NCI-H460 (cell line): ENCODE measurements at regions not wholly inside any gene's neighbourhood (a gene's known extent, or its start where the extent isn't known, plus 50 kb on each side); places are given as distances from the start of the nearest gene placed in this dataset.

Experiments used
- DNase-seq: peaks from one replicate; pipeline ENCODE4 v3.0.0-alpha.2; 2016; ENCODE audit warnings: low read depth; ENCODE audit errors: extremely low read depth

DNA sequence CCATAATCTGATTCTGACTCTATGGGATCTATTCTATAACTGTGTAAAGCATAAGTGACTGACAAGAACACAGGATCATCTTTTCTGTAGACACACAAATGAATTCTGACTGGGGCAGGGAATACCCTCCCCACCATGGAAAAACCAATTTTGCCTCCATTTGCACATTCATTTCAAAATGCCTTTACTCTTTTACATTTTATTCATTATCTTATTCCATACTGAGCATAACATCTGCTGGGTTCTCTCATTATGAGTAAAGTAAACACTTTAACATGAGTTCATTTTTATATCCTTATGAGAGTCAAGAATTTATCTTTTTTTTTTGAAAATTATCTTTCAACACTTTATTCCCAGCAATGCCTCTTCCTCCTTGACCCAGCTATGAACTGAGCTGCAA lies 163.5 kb downstream of the RNF152 start:
- no peak for DNase-seq

DNA sequence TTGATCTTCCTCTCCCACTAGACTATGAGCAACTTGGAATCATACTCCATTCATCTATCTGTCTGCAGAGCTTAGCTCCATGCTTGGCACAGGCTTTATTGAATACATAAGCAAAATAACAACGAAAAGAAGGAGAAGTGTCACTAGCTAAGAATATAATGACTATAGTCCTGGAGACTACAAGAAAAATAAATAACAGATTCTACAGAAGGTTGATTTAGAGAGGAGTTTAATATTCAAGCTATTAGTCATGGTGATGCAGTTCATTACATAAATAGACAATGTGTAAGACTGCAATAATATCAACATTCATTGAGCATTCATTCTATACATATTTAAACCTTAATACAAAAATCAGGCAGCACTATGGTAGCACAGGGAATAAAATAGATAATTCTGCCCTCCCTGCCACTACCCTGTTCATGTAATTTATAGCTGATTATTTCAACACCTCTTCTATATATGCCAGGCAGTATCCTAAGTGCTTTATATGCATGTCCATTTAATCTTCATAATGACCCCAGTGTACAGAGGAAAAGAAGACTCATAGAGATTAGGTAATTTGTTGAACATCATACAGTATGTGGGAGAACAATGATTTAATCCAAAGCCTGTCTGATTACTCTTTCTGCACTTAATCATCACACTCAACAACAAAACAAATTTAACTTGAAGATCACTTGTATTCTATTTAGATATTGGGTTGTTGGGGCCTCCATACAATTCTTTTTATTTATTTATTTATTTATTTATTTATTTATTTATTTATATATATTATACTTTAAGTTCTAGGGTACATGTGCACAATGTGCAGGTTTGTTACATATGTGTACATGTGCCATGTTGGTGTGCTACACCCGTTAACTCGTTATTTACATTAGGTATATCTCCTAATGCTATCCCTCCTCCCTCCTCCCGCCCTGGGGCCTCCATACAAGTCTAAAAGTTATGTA lies 165.3 kb downstream of the RNF152 start:
- DNase-seq, result no peak

DNA sequence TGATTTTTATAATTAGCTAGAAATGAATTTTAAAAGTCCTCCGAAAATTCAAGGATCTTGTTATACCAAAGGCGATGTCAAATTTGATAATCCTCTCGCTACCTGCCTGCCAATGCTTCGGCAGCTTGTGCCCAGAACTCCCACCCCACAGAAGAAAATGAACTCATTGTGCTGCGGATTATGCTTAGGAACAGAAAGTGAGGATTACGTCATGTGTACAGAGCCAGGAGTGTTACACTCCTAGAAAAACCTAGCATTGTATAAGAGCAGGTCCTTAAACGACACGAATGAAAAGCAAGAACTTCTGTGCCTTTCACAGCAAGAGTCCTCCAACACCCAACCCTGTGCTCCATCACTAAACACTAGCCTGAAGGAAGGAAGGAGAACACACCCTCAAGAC lies 168.3 kb downstream of the RNF152 start:
- no peak for DNase-seq

DNA sequence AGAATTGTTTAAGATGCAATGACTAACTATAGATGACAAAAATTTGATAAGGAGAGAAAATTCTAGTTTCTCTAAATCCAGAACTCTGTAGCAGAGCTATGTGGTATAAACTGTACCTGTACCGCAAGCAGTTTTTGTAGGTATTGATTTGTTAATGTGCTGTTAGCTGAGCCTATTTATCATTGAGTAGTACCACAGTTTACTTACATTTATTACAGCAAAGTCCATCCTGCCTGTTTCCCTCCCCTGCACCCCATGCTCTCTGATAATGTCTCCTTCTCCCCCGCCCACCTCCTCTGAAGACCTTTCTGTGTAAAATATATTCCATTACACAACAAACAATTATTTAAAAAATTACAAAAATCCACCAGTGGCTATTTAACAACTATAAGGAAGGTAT lies 170.6 kb downstream of the RNF152 start:
- DNase-seq, result no peak

DNA sequence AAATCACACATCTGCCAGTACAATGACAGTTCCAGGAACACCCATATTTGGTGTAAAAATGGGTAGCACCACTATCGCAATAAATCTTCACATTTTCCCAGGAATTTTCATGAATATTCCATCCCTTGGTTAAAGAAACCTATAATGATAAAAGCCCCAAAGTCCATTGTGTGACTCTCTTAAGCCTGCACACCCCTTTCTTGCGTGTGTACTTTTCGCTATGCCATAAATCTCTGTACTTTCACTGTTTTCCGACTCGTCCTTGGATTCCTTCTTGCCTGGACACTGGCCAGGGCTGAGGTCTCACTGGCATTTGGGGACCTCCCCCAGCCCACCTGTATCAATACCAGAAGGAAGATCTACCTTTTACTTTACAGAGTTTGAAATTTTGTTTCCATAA lies 172.3 kb downstream of the RNF152 start:
- DNase-seq, result no peak

DNA sequence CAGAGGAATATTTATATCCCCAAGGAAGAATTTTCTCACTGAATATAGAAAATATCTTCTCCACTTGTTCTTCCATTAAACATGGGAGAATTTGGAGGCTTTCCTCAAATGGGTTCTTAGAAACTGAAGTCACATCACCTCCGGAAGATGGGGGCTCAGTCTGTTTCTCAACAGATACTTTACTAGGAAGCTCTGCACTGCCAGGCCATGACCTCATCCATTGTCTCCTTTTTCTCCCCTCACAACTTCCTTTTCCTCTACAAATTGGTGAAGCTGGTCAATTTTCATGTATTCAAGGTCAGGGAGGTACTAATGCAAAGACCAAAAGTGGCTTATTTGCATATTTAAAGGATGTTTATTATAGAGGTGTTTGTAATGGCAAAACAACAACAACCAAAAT lies 173.1 kb downstream of the RNF152 start:
- no peak for DNase-seq

DNA sequence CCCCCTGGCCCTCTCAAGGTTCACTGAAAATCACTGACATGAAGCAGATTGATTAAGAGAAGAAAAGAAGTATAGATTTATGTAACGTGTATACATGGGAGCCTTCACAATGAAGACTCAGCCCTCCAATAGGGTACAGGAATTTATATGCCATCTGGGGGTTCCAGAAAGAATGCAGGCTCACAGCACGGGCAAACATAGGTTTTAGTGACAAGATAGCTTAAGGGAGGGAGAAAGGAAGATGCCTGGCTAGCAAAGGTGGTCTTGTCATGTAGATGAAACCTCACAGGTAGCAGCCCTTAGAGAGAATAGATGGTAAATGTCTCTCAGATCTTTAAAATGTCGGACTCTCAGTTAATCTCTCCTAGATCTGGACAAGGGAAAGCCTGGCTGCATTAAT lies 173.9 kb downstream of the RNF152 start:
- DNase-seq, result no peak

DNA sequence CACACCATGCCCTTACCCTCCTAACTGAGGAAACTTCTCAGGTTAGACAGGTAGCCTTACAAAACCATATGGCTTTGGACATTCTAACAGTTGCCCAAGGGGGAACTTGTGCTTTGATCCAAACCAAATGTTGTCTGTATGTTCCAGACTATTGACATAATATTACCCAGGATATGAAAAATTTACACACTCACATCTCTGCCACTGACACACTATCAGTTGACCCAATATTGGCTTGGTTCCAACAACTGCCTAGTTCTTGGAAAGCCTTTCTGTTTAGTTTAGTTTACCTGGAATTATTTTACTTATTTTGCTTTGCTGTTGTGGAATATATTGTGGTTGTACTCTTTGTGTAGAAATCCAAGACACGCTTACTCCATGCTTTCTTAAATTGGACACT lies 178.4 kb downstream of the RNF152 start:
- no peak for DNase-seq

DNA sequence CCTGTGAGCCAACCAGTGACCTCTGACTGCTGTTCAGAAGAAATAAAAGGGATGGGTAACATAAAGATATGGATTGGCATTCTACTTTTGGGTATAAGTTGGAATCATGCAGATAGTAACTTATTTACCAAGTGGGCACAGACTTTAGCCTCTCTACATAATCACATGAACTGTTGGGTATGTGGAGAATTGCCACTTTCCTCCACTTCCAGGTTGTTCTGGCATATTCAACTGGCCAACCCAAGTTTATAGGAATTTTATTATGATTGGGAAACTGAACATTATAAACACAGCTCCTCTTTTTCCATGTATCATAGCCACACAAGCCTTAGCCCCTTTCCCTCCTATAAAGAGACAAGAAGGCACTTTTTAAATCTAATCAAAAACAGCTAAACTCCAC lies 179.3 kb downstream of the RNF152 start:
- no peak for DNase-seq

DNA sequence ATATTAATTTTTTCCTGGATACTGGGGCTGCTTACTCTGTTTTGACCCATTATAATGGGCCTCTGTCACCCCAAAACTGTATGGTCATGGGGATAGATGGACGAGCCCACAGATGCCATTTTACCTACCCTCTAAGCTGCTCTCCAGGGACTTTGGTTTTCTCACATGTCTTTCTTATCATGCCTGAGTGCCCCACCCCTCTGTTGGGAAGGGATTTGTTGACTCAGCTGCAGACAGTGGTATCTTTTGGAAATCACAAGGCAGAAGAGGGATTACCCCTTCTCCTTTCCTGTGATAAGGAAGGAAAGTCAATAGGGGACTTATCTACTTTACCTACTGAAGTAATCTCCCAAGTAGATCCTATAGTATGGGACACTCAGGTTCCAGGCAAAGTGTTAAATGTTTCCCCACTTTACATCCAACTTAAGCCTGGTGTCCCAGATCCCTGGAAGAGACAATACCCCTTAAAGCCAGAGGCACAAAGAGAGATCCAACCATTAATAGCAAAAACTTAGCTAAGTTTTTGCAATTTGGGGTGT lies 182.7 kb downstream of the RNF152 start:
- no peak for DNase-seq

DNA sequence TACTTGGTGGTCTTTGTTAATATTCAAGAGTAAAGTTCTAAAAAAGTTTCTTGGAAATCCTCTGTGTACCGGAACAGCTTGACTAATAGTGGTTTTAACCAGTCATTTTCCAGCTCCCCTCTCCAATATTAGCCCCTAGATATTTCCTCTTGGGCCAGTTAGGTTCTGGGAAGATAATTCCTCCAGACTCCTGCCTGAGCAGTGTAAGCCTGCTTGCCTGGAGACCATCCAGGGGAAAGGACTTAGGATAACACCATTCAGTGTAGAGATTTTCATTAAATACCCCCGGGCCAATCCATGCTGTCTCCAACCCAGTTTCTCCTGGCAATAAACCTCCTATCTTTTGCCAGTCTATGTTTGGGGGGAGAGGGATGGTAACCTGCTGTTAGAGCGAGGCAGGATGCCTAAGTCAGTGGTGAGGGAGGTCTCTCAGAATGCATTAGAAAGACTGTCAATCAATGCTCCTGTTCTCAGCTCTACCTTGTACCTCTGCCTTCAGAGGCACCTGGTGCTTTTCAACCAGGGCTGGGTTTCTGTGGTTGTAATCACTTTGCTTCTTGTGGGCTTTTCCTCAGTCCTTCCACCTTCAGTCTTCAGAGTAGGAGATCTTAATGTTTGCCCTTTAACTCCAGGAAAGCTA lies 186.4 kb downstream of the RNF152 start:
- DNase-seq, result no peak

DNA sequence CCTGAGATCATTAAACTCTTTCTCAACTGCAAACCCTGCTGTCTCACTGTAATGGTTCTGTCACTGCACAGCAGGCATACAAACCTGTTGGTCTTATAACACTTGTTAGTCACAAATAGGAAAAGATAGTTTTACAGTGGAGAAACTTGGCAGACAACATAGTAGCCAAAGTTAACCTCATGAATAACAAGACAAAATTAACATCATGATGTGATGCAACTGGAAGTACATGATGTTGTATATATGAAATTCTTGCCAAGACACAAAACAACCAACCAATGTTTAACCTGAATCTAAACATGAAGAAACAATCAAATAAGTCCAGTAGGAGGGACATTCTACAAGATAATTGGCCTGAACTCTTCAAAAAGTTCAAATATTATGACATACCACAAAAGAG lies 189.3 kb downstream of the RNF152 start:
- no peak for DNase-seq

DNA sequence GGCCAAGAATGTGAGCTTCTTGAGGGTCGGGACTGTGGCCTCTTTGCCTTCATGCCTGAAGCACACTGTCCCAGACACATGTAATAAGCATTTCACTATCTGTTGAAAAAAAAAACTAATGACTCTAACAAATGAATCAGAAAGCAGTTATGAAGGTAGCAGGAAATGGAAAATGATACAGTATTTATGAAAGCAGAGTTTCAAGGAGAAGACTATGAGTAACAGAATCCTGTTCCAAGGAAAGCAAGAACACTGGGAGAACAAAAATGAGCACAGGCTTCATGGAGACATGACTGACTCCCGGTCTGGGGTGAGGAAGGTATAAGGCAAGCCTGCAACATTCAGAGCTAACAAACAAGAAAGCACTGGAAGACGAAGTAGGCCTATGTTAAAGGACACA lies 190.8 kb downstream of the RNF152 start:
- no peak for DNase-seq

DNA sequence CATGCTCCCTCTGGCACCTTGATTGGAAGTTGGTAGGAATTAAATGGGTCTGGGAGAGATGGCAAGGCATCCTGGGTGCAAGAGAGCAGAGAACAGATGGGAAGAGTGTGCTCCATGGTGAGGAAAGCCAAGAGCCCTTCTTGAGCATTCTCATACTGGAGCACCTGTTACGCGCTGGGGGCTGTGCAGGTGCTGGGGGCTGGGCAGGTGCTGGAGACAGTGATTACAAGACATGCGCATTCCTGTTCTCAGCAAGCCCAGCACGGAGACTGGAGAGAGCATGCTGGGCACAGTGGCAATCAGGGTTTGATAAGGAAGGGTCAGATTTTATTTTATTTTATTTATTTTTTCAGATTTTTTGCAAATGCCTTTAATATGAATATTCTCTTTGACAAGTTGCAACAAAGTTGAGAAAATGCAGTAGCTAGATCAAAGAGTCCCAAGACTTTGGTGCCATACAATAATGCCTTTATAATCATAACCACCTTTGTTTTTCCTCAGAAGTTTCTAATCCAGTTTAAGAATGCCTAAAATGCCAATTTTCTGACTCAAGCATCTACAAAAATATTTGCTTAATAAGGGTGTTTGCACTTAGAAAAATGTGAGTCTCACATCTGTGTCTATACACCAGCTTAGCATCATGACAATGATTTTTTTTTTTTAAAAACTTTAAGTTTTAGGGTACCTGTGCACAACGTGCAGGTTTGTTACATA lies 193.3 kb downstream of the RNF152 start:
- no peak for DNase-seq

DNA sequence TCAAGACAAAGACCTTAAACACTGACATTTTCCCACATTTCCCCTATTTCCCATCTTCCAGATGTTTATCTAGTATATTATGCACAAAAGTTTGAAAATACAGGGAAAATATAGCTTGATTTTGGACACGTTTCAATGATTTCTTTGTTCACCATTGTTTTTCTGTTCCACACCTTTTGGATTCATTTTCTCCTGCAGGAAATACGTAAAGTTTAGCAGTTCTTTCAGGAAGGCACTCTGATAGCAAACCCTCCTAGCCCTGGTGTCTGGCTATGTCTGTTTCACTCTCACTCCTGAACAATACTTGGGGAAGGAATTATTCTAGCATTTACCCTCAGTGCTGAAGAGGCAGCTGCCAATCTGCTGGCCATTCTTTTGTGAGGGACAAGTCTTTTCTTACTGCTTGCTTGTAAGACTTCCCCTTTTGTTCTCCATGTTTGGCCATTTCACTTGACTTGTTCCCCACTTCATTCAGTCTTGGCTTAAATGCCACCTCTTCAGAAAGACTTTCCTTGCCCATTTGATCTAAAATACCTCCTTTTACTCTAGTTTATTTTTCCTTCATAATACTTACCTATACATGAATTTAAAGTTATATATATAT lies 195.4 kb downstream of the RNF152 start:
- no peak for DNase-seq

DNA sequence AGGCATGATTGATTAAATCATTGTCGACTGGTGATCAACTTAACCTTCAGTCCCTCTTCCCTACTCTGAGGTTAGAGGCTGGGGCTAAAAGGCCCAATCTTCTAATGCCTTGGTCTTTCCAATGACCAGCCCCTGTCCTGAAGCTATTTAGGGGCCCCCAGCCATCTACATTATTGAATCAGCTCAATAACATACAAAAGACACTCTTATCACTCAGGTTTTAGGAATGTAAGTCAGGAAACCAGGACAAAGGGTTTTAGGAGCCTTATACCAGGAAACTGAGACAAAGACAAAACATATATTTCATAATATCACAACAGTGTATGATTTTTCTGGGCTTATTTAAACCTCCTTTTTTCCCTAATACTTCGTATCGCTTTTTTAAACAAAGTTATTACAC lies 198.6 kb downstream of the RNF152 start:
- no peak for DNase-seq

DNA sequence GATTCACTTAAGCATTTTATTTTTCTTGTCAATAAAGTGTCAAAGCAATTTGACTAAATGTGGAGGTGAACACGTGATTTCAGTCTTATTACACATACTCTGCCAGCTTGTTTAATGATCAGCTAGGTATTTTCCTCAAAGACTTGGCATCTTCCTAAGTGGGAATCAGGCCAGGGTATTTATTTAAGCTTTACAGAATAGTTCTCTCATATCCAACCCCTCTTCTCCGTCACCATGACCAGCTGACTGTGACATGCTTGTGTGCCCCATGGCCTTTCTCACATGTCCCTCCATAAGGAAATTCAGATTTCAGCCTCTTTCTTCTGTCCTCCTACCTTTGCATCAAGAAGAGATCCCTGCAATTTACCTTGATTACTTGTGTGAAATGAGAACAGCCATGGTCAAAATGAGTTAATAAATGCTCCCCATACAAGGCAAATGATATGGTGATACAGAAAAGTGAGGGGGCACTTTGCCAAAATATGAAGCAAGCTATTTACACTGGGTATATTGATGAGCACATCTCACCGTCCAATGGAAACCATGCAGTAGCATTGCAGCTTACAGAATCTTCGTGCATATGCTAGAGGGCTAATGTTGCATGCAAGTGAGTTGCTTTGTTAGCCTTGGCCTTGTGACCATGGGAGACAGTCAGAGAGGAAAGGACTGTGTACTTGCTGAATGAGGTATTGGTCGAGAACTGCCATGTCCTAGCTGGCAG lies 202.2 kb downstream of the RNF152 start:
- no peak for DNase-seq

DNA sequence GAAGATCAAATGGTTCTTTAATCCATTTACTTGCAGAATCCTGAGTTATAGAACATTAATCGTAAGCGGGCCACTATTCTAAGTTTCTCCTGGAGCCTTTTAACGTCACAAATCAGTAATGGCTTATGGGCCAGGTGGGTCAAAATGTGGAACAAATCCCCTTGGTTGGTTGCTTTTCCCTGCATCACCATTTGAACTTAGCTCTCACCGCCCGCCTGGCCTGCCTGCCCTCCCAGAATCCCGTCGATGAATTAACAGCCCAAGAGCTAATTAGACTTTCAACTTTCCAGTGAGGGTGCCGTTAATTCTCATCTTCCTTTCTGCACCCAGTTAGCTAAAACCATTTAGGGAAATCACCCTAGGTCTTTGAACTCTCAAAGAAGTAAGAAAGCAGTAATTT lies 205.5 kb downstream of the RNF152 start:
- no peak for DNase-seq

DNA sequence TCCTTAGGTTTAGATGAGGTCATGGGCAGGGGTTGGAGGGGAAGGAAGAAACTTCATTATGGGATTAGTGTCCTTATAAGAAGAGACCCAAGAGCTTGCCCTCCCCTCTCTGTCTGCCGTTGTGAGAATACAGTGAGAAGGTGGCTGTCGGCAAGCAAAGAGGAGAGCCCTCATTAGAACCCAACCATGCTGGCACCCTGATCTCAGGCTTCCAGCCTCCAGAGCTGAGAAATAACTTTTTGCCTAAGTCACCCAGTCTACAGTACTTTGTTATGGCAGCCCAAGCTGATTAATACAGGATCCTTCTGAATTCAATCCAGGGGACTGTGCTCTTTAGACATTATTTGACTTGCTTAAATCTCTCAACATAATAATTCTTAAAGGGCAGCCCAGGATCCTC lies 209.0 kb downstream of the RNF152 start:
- DNase-seq, result no peak

DNA sequence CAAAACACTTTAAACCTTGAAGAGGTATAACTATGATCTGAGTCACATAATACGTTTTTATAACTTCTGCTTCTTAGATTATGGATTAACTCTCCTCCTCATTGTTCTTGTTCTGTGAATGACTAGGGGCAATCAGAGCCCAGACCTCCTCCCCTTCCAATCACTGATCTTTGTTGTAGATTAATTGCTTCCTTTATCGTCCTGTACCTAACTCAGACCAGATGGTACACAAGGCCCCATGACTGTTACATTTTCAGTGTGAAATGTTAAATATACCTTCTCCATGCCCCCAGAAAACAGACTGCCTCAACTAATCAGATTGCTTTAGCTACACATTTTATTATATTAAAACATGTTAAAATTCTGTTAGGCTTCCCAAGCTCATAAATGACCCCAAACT lies 211.7 kb downstream of the RNF152 start:
- no peak for DNase-seq
